GM18508 (cell line): ENCODE measurements at regions not wholly inside any gene's neighbourhood (a gene's known extent, or its start where the extent isn't known, plus 50 kb on each side); places are given as distances from the start of the nearest gene placed in this dataset.

Experiments
- ATAC-seq: cut with Tn5 transposase; IDR thresholded peaks from one replicate; pipeline ENCODE4 v1.9.1; 2021; ENCODE audit warnings: moderate number of reproducible peaks; ENCODE audit not compliant: insufficient read depth, unreplicated experiment

- ATAC-seq = no peak
Observed at GRCh38 chr12:9271875-9272274, 63.7 kb upstream of the PZP start.

- no peak for ATAC-seq
Observed at GRCh38 chr12:9264546-9264945, 56.4 kb upstream of the PZP start.

- ATAC-seq = no peak
Observed at GRCh38 chr12:9260931-9261330, 52.7 kb upstream of the PZP start.

GRCh38 chr12:9258676-9259075 is 50.5 kb upstream of the PZP start:
- ATAC-seq = no peak
